Hepatocyte (in vitro differentiated cells): ENCODE measurements at regions not wholly inside any gene's neighbourhood (a gene's known extent, or its start where the extent isn't known, plus 50 kb on each side); places are given as distances from the start of the nearest gene placed in this dataset.

Source experiments
- DNase-seq: peaks from one replicate; pipeline ENCODE4 v3.0.0-alpha.2; 2016; ENCODE audit warnings: low spot score
- H2AFZ ChIP-seq: fragments of 200-600 bp; sonication (generic); 2 replicates; pipeline ENCODE4 v1.6.0; 2016; ENCODE audit warnings: antibody characterized with exemption, mild to moderate bottlenecking
- H3K27ac ChIP-seq: fragments of 200-600 bp; sonication (generic); 2 replicates; pipeline ENCODE4 v1.5.1; 2016; ENCODE audit warnings: mild to moderate bottlenecking
- H3K27me3 ChIP-seq: fragments of 200-600 bp; sonication (generic); 2 replicates; pipeline ENCODE4 v1.6.1; 2016
- H3K36me3 ChIP-seq: fragments of 200-600 bp; sonication (generic); replicated peaks from 2 replicates; pipeline ENCODE4 v1.5.1; 2016; ENCODE audit warnings: low read depth; ENCODE audit not compliant: insufficient read depth
- H3K4me1 ChIP-seq: fragments of 200-600 bp; sonication (generic); 2 replicates; pipeline ENCODE4 v1.5.1; 2016; ENCODE audit warnings: mild to moderate bottlenecking, moderate library complexity; ENCODE audit not compliant: insufficient read depth
- H3K4me2 ChIP-seq: fragments of 200-600 bp; sonication (generic); 2 replicates; pipeline ENCODE4 v1.6.0; 2016
- H3K4me3 ChIP-seq: fragments of 200-600 bp; sonication (generic); 2 replicates; pipeline ENCODE4 v1.5.1; 2016; ENCODE audit warnings: mild to moderate bottlenecking
- H3K79me2 ChIP-seq: fragments of 200-600 bp; sonication (generic); 2 replicates; pipeline ENCODE4 v1.6.0; 2017; ENCODE audit warnings: mild to moderate bottlenecking
- H3K9me2 ChIP-seq: fragments of 200-600 bp; sonication (generic); replicated peaks from 2 replicates; pipeline ENCODE4 v1.6.0; 2017; ENCODE audit warnings: mild to moderate bottlenecking; ENCODE audit not compliant: insufficient read depth
- H3K9me3 ChIP-seq: fragments of 200-600 bp; sonication (generic); 2 replicates; pipeline ENCODE4 v1.5.1; 2016; ENCODE audit warnings: low read depth, mild to moderate bottlenecking
- H4K20me1 ChIP-seq: fragments of 200-600 bp; sonication (generic); 2 replicates; pipeline ENCODE4 v1.6.0; 2016; ENCODE audit warnings: mild to moderate bottlenecking; ENCODE audit not compliant: insufficient read depth, poor library complexity, severe bottlenecking
- EZH2 ChIP-seq: fragments of 200-600 bp; sonication (generic); IDR thresholded peaks from 2 replicates; pipeline ENCODE4 v1.6.1; 2016; ENCODE audit warnings: antibody characterized with exemption, mild to moderate bottlenecking, borderline replicate concordance
- EZH2phosphoT487 ChIP-seq: fragments of 200-600 bp; sonication (generic); IDR thresholded peaks from one replicate; pipeline ENCODE4 v1.6.1; 2018; ENCODE audit warnings: antibody characterized with exemption, mild to moderate bottlenecking, low read depth, moderate library complexity; ENCODE audit not compliant: unreplicated experiment, severe bottlenecking
- WGBS: methylation state at CpG from one replicate; pipeline ENCODE4 v1.1.6; 2016; ENCODE audit warnings: low lambda C conversion rate; ENCODE audit errors: missing lambda C conversion rate; 5-methylcytosine and 5-hydroxymethylcytosine counted together
- TF ChIP-seq, protein P1 (sequence below): fragments of 200-600 bp; sonication (generic); IDR thresholded peaks from 2 replicates; pipeline ENCODE4 v1.5.1; 2016; ENCODE audit warnings: antibody characterized with exemption, mild to moderate bottlenecking; ENCODE audit not compliant: poor library complexity

DNA sequence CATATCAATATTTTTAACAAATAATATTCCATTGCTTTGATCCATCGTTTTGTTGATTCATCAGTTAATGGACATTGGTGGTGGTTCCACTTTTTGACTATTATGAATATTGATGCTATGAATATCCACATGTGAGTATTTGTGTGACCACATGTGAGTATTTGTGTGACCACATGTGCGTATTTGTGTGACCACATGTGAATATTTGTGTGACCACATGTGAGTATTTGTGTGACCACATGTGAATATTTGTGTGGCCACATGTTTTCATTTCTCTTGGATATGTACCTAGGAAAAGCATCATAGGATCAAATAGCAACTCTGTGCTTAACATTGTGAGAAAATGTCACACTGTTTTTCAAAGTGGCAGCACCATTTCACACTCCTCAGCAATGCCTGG is 433.6 kb upstream of the FRG1 start:
- 87% methylated on average over 2 of the region's 2 CpGs for WGBS
- Histone ChIP-seq H3K4me3 (no peak overlapping the region), H3K27ac (no peak overlapping the region), H3K36me3 (no peaks in the 10 kb centered on the region), H3K79me2 (no peaks in the 10 kb centered on the region), H3K4me2 (no peak overlapping the region), H3K9me2 (no peaks in the 10 kb centered on the region), H3K9me3 (no peaks in the 10 kb centered on the region), H3K27me3 (no peaks in the 10 kb centered on the region), H2AFZ (no peak overlapping the region), H3K4me1 (no peaks in the 10 kb centered on the region), H4K20me1 (no peaks in the 10 kb centered on the region)
- no peak for DNase-seq
- no peak for TF ChIP-seq EZH2phosphoT487
- no peak for TF ChIP-seq EZH2
- TF ChIP-seq, protein P1, sequence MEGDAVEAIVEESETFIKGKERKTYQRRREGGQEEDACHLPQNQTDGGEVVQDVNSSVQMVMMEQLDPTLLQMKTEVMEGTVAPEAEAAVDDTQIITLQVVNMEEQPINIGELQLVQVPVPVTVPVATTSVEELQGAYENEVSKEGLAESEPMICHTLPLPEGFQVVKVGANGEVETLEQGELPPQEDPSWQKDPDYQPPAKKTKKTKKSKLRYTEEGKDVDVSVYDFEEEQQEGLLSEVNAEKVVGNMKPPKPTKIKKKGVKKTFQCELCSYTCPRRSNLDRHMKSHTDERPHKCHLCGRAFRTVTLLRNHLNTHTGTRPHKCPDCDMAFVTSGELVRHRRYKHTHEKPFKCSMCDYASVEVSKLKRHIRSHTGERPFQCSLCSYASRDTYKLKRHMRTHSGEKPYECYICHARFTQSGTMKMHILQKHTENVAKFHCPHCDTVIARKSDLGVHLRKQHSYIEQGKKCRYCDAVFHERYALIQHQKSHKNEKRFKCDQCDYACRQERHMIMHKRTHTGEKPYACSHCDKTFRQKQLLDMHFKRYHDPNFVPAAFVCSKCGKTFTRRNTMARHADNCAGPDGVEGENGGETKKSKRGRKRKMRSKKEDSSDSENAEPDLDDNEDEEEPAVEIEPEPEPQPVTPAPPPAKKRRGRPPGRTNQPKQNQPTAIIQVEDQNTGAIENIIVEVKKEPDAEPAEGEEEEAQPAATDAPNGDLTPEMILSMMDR: no peak

DNA sequence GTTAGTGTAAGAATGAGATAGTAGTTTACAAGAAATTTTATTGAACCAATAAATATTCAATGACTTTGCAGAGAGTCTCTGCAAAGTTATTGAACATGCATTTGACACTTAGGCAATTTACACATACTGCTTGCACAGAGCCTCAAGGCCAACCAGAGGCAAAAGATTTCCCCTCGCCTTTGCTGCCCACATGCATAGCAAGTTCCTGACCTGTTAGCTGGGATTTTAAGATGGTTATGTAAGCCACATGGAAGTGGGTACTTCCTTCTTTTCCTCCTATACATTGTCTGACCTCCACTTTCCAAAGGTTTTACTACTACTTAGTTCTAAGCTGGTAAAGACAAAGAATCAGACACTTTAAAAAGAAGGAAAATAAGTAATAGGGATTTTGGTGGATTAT is 430.1 kb upstream of the FRG1 start:
- Histone ChIP-seq H2AFZ (no peak overlapping the region), H3K36me3 (no peaks in the 10 kb centered on the region), H3K27me3 (no peaks in the 10 kb centered on the region), H3K4me3 (no peak overlapping the region), H3K4me1 (no peaks in the 10 kb centered on the region), H3K9me3 (no peaks in the 10 kb centered on the region), H3K27ac (no peak overlapping the region), H4K20me1 (no peaks in the 10 kb centered on the region), H3K9me2 (no peaks in the 10 kb centered on the region), H3K4me2 (no peak overlapping the region), H3K79me2 (no peaks in the 10 kb centered on the region)
- TF ChIP-seq EZH2 (no peak), EZH2phosphoT487 (no peak)
- TF ChIP-seq, protein P1: no peak
- WGBS: 82% methylated on average over 1 of the region's 1 CpG
- no peak for DNase-seq

DNA sequence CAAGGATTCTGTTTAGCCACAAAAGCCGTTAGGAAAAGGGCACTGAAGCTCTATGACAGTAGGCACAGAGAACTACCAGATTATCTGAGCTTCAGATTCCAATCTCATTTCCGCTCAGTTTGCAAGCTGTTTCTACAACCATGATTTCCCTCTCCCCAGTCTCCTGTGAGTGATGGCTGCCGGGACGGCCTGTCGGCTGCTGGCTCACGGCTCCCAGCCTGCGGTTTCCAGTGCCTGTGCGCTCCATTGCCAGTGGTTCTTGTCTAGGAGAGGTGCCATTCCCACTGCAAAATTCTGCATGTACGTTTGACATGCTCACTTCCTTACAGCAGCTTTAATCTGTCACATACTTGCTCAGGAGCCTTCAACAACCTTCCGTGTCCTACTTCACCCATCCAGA is 429.1 kb upstream of the FRG1 start:
- no peak overlapping the region for H2AFZ ChIP-seq
- TF ChIP-seq EZH2 (no peak), EZH2phosphoT487 (no peak)
- TF ChIP-seq, protein P1: no peak
- no peaks in the 10 kb centered on the region for H3K4me1 ChIP-seq

DNA sequence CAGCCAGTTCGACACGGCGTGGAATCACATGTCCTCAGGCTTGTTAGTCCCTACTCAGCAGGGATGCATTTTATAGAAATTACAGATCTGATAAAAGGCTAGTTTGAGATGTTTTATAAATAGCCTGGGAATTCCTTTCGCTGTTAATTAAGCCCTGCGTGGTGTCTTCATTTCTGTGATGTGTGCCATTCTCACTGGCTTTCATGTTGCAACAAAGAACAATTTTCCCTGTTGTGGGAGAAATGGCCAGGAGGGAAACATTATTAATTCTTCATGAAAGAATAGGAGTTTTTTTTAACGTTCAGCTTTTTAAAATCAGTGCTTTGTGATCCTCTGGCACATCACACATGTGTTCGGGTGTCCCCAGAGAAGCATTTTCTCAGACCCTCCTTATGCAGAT is 427.3 kb upstream of the FRG1 start:
- TF ChIP-seq EZH2: no peak
- no peak for TF ChIP-seq EZH2phosphoT487
- TF ChIP-seq, protein P1: no peak
- Histone ChIP-seq H3K27ac (no peak overlapping the region), H3K27me3 (no peaks in the 10 kb centered on the region), H3K79me2 (no peaks in the 10 kb centered on the region), H3K4me3 (no peak overlapping the region), H3K36me3 (no peaks in the 10 kb centered on the region), H3K9me3 (no peaks in the 10 kb centered on the region), H3K4me2 (no peak overlapping the region), H4K20me1 (no peaks in the 10 kb centered on the region), H2AFZ (no peak overlapping the region), H3K9me2 (no peaks in the 10 kb centered on the region), H3K4me1 (no peaks in the 10 kb centered on the region)
- no peak for DNase-seq
- WGBS: 74% methylated on average over 7 of the region's 7 CpGs

More for the DNA sequence above, 429.1 kb upstream of the FRG1 start:
- H3K79me2 ChIP-seq: no peaks in the 10 kb centered on the region
- H3K36me3 ChIP-seq: no peaks in the 10 kb centered on the region
- 91% methylated on average over 10 of the region's 10 CpGs for WGBS
- no peaks in the 10 kb centered on the region for H4K20me1 ChIP-seq
- DNase-seq: no peak
- no peak overlapping the region for H3K27ac ChIP-seq
- H3K9me3 ChIP-seq: no peaks in the 10 kb centered on the region
- no peak overlapping the region for H3K4me2 ChIP-seq
- no peak overlapping the region for H3K4me3 ChIP-seq
- no peaks in the 10 kb centered on the region for H3K27me3 ChIP-seq
- no peaks in the 10 kb centered on the region for H3K9me2 ChIP-seq
